H9 (cell line): ENCODE measurements at regions not wholly inside any gene's neighbourhood (a gene's known extent, or its start where the extent isn't known, plus 50 kb on each side); places are given as distances from the start of the nearest gene placed in this dataset.

Experiments used
- DNase-seq: peaks from one replicate; pipeline ENCODE4 v3.0.0-alpha.2; 2017
- H2AFZ ChIP-seq: one replicate; pipeline ENCODE4 v1.6.1; 2013; ENCODE audit warnings: mild to moderate bottlenecking, low read length, control low read depth, moderate library complexity
- H2AK5ac ChIP-seq: 2 replicates; pipeline ENCODE4 v1.6.1; 2013; ENCODE audit warnings: low read length, control low read depth, mixed read lengths; ENCODE audit not compliant: insufficient read length
- H2BK120ac ChIP-seq: one replicate; pipeline ENCODE4 v1.6.1; 2013; ENCODE audit warnings: low read depth, mild to moderate bottlenecking, low read length, control low read depth, inconsistent platforms; ENCODE audit not compliant: poor library complexity, severe bottlenecking
- H2BK12ac ChIP-seq: 2 replicates; pipeline ENCODE4 v1.6.1; 2013; ENCODE audit warnings: low read length, control low read depth, mixed read lengths, low read depth; ENCODE audit not compliant: insufficient read length
- H2BK15ac ChIP-seq: 2 replicates; pipeline ENCODE4 v1.6.1; 2013; ENCODE audit warnings: low read depth, low read length, control low read depth
- H2BK20ac ChIP-seq: one replicate; pipeline ENCODE4 v1.6.1; 2013; ENCODE audit warnings: low read depth, mild to moderate bottlenecking, low read length, control low read depth, inconsistent platforms; ENCODE audit not compliant: poor library complexity, severe bottlenecking
- H2BK5ac ChIP-seq: 2 replicates; pipeline ENCODE4 v1.6.1; 2013; ENCODE audit warnings: low read length, control low read depth, mixed read lengths; ENCODE audit not compliant: insufficient read length
- H3K14ac ChIP-seq: 2 replicates; pipeline ENCODE4 v1.6.1; 2013; ENCODE audit warnings: low read length, control low read depth; ENCODE audit not compliant: insufficient read depth
- H3K18ac ChIP-seq: 2 replicates; pipeline ENCODE4 v1.6.1; 2013; ENCODE audit warnings: low read depth, mild to moderate bottlenecking, mixed read lengths, low read length, control low read depth; ENCODE audit not compliant: insufficient read length
- H3K23ac ChIP-seq: 2 replicates; pipeline ENCODE4 v1.6.1; 2013; ENCODE audit warnings: low read length, control low read depth, mixed read lengths, low read depth; ENCODE audit not compliant: insufficient read length
- H3K23me2 ChIP-seq: 2 replicates; pipeline ENCODE4 v1.6.1; 2013; ENCODE audit warnings: low read depth, mild to moderate bottlenecking, mixed read lengths, low read length, control low read depth; ENCODE audit not compliant: insufficient read length, poor library complexity, severe bottlenecking
- H3K27ac ChIP-seq: 2 replicates; pipeline ENCODE4 v1.5.1; 2013; ENCODE audit warnings: low read length, control low read depth, mixed read lengths, low read depth; ENCODE audit not compliant: insufficient read length
- H3K27me3 ChIP-seq: 2 replicates; pipeline ENCODE4 v1.6.1; 2013; ENCODE audit warnings: low read length, control low read depth, inconsistent platforms; ENCODE audit not compliant: insufficient read depth
- H3K4ac ChIP-seq: 2 replicates; pipeline ENCODE4 v1.6.1; 2013; ENCODE audit warnings: low read depth, mild to moderate bottlenecking, control low read depth, inconsistent platforms, low read length, moderate library complexity
- H3K4me1 ChIP-seq: 2 replicates; pipeline ENCODE4 v1.6.1; 2013; ENCODE audit warnings: low read length, control low read depth, inconsistent platforms; ENCODE audit not compliant: insufficient read depth
- H3K4me2 ChIP-seq: 2 replicates; pipeline ENCODE4 v1.6.1; 2013; ENCODE audit warnings: low read length, control low read depth, mixed read lengths; ENCODE audit not compliant: insufficient read length, insufficient read depth
- H3K56ac ChIP-seq: 2 replicates; pipeline ENCODE4 v1.6.1; 2013; ENCODE audit warnings: low read depth, mild to moderate bottlenecking, mixed read lengths, low read length, control low read depth; ENCODE audit not compliant: insufficient read length
- H3K79me1 ChIP-seq: 2 replicates; pipeline ENCODE4 v1.6.1; 2013; ENCODE audit warnings: low read depth, mild to moderate bottlenecking, moderate library complexity, low read length, control low read depth, inconsistent platforms; ENCODE audit not compliant: insufficient read depth, poor library complexity, severe bottlenecking
- H3K79me2 ChIP-seq: 2 replicates; pipeline ENCODE4 v1.6.1; 2013; ENCODE audit warnings: low read length, control low read depth, inconsistent platforms; ENCODE audit not compliant: insufficient read depth
- H3K9ac ChIP-seq: 2 replicates; pipeline ENCODE4 v1.6.1; 2013; ENCODE audit warnings: low read length, control low read depth, mixed read lengths; ENCODE audit not compliant: insufficient read length; ENCODE audit errors: extremely low read depth
- H3K9me3 ChIP-seq: one replicate; pipeline ENCODE4 v1.6.1; 2013; ENCODE audit warnings: low read depth, low read length, inconsistent platforms; ENCODE audit not compliant: control insufficient read depth
- H3T11ph ChIP-seq: one replicate; pipeline ENCODE4 v1.6.1; 2013; ENCODE audit warnings: mild to moderate bottlenecking, low read length, control low read depth, inconsistent platforms
- H4K20me1 ChIP-seq: one replicate; pipeline ENCODE4 v1.6.1; 2013; ENCODE audit not compliant: control insufficient read depth, insufficient read length, insufficient read depth
- H4K5ac ChIP-seq: 2 replicates; pipeline ENCODE4 v1.6.1; 2013; ENCODE audit warnings: low read depth, mild to moderate bottlenecking, mixed read lengths, low read length, control low read depth; ENCODE audit not compliant: insufficient read length
- H4K8ac ChIP-seq: replicated peaks from 2 replicates; pipeline ENCODE4 v1.6.1; 2013; ENCODE audit warnings: low read length, control low read depth, mixed read lengths, low read depth; ENCODE audit not compliant: insufficient read length
- H4K91ac ChIP-seq: 2 replicates; pipeline ENCODE4 v1.6.1; 2013; ENCODE audit warnings: low read depth, mild to moderate bottlenecking, moderate library complexity, mixed read lengths, low read length, control low read depth; ENCODE audit not compliant: insufficient read length
- H3K27ac Mint-ChIP-seq, 3 experiments: 2 replicates in 2 of 3; 3 replicates in 1 of 3; pipeline ENCODE4 v1.8.0; 2020 to 2021; ENCODE audit warnings: mixed read lengths in 3 of 3, mild to moderate bottlenecking in 1 of 3, moderate library complexity in 1 of 3
- H3K27me3 Mint-ChIP-seq: 2 replicates; pipeline ENCODE4 v1.8.0; 2021; ENCODE audit warnings: low read depth, mild to moderate bottlenecking, moderate library complexity, mixed read lengths
- H3K36me3 Mint-ChIP-seq, 3 experiments: 2 replicates in 2 of 3; 3 replicates in 1 of 3; pipeline ENCODE4 v1.8.0; 2020 to 2021; ENCODE audit warnings: low read depth in 3 of 3, mixed read lengths in 3 of 3; ENCODE audit not compliant: insufficient read depth in 1 of 3
- H3K4me1 Mint-ChIP-seq, 2 experiments: 2 replicates each; pipeline ENCODE4 v1.8.0; 2020; ENCODE audit warnings: mixed read lengths in 2 of 2
- H3K4me3 Mint-ChIP-seq, 2 experiments: 2 replicates in 1 of 2; 3 replicates in 1 of 2; pipeline ENCODE4 v1.8.0; 2020 to 2021; ENCODE audit warnings: mild to moderate bottlenecking in 2 of 2, mixed read lengths in 2 of 2, moderate library complexity in 1 of 2
- H3K9me3 Mint-ChIP-seq, 2 experiments: 2 replicates in 1 of 2; 3 replicates in 1 of 2; pipeline ENCODE4 v1.8.0; 2020; ENCODE audit warnings: mild to moderate bottlenecking in 2 of 2, mixed read lengths in 2 of 2, moderate library complexity in 1 of 2
- CTCF ChIP-seq: fragments of 200-600 bp; sonication (generic); conservative IDR thresholded peaks from 3 replicates; pipeline ENCODE4 v1.8.0; 2021; ENCODE audit warnings: antibody characterized with exemption, mild to moderate bottlenecking
- WGBS: extraction: QIAGEN DNeasy Blood & Tissue Kit; methylation state at CpG from one replicate; pipeline ENCODE4 v1.1.7; 2013; ENCODE audit warnings: missing lambda C conversion rate, low lambda C conversion rate, mixed read lengths; ENCODE audit not compliant: insufficient read length; ENCODE audit errors: extremely low coverage; 5-methylcytosine and 5-hydroxymethylcytosine counted together

DNA sequence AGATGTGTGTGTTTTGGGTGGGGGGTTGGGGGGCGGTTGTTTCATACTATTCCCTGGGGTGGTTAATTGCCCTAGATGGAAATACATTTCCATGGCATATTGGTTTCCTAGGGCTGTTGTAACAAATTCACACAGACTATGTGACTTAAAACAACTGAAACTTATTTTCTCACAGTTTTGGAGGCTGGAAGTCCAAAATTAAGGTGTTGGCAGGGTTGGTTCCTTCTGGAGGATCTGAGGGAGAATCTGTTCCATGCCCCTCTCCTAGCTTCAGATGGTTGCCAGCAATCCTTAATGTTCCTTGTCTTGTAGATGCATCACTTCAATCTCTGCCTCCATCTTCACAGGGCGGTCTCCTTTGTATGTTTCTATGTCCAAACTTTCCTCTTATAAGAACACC is 353.7 kb upstream of the ACTBL2 start:
- Mint-ChIP-seq H3K9me3 (peaks cover 0 to 8% of the 10 kb centered on the region in 2 experiments; a peak in 1 of 5 replicates), H3K4me1 (peaks cover 15 to 36% of the 10 kb centered on the region in 2 experiments), H3K27me3 (no peaks in the 10 kb centered on the region; the same call in 1 of the 2 replicates), H3K36me3 (peaks cover 0 to 12% (median 2%) of the 10 kb centered on the region in 3 experiments; a peak in 5 of 7 replicates), H3K27ac (peak overlapping the region in 1 of 3 experiments; percentile 42; a peak in 2 of 7 replicates), H3K4me3 (no peak overlapping the region)
- Histone ChIP-seq H3K79me2 (no peaks in the 10 kb centered on the region), H3K4me1 (0 out of 2 replicates have a peak, but pooled peaks cover under 1% of the 10 kb centered on the region), H3K23ac (no peak overlapping the region), H3K79me1 (no peaks in the 10 kb centered on the region), H4K8ac (no peak overlapping the region), H3K4ac (no peak overlapping the region), H4K91ac (no peak overlapping the region), H3K4me2 (no peak overlapping the region), H2BK20ac (no peak overlapping the region), H4K5ac (no peak overlapping the region), H3K27me3 (no peaks in the 10 kb centered on the region), H2BK15ac (no peak overlapping the region), H2AK5ac (no peak overlapping the region), H3K23me2 (no peaks in the 10 kb centered on the region), H3K18ac (no peak overlapping the region), H3K56ac (no peak overlapping the region), H2AFZ (no peak overlapping the region), H2BK5ac (no peak overlapping the region), H2BK12ac (no peak overlapping the region), H3K14ac (no peak overlapping the region), H3K27ac (no peak overlapping the region), H3T11ph (no peak overlapping the region), H3K9ac (no peak overlapping the region), H2BK120ac (no peak overlapping the region), H4K20me1 (no peaks in the 10 kb centered on the region), H3K9me3 (no peaks in the 10 kb centered on the region)
- no peak for DNase-seq
- no CpG with 5 or more reads among the region's 2 CpGs for WGBS
- no peak for TF ChIP-seq CTCF
